Astrocyte of the cerebellum (primary cell): ENCODE measurements at regions not wholly inside any gene's neighbourhood (a gene's known extent, or its start where the extent isn't known, plus 50 kb on each side); places are given as distances from the start of the nearest gene placed in this dataset.

Experiments used
- DNase-seq: peaks from one replicate; pipeline ENCODE4 v3.0.0-alpha.2; 2011; ENCODE audit warnings: low read depth
- H3K4me3 ChIP-seq: 2 replicates; pipeline ENCODE4 v1.5.1; 2011; ENCODE audit warnings: mild to moderate bottlenecking, low read depth, low read length, moderate library complexity
- in situ Hi-C: cut with HindIII; loops from 2 replicates; pipeline ENCODE4 v1.10.0; 2017; ENCODE audit warnings: low sequenced_read_pairs
- TF ChIP-seq, protein P1 (sequence below): IDR thresholded peaks from 2 replicates; pipeline ENCODE4 v1.5.1; 2012; ENCODE audit warnings: low read length, low read depth, moderate library complexity, mild to moderate bottlenecking; ENCODE audit errors: missing control alignments

DNA sequence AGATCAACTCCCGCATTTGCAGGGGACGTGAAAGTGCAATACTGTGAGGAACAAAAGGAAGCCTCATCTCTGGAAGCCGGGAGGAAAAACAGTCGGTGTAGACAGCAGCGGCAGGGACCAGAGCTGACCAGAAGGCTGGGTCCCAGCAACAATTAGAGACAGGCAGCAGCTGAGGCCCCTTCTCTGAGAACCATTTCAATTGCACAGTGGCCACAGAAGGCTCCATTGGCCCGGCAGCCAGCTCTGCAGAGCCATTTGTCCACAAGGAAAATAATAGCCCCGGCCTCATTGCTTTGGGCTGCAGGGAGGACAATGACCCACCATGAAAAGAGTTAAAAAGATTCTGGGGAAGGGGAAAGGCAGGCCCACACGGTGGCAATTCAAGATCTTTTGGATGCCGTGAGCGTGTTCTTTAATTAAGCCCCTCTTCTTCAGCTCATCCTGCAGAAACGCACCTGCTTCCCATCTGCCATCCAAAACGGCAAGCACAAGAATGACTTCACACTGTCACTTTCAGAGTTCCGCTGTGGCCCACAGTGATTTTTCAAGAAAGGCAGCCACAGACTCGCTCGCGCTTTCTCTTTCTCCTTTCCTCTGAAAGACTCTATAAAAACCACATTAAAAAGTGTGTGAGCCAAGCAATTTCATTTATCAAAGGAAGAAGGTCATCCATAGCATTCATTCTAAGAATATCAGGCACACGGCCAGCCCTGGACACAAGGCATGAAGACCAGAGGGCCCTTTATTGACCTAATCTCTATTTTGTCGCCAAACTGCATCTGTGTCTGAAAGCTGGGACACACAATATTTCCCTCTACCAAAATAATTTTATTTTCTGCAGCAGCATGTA is 293.6 kb downstream of the SOX11 start:
- in situ Hi-C loops, result no loop called here
- TF ChIP-seq, protein P1, sequence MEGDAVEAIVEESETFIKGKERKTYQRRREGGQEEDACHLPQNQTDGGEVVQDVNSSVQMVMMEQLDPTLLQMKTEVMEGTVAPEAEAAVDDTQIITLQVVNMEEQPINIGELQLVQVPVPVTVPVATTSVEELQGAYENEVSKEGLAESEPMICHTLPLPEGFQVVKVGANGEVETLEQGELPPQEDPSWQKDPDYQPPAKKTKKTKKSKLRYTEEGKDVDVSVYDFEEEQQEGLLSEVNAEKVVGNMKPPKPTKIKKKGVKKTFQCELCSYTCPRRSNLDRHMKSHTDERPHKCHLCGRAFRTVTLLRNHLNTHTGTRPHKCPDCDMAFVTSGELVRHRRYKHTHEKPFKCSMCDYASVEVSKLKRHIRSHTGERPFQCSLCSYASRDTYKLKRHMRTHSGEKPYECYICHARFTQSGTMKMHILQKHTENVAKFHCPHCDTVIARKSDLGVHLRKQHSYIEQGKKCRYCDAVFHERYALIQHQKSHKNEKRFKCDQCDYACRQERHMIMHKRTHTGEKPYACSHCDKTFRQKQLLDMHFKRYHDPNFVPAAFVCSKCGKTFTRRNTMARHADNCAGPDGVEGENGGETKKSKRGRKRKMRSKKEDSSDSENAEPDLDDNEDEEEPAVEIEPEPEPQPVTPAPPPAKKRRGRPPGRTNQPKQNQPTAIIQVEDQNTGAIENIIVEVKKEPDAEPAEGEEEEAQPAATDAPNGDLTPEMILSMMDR, result no peak
- no peak for DNase-seq
- no peak overlapping the region for H3K4me3 ChIP-seq

DNA sequence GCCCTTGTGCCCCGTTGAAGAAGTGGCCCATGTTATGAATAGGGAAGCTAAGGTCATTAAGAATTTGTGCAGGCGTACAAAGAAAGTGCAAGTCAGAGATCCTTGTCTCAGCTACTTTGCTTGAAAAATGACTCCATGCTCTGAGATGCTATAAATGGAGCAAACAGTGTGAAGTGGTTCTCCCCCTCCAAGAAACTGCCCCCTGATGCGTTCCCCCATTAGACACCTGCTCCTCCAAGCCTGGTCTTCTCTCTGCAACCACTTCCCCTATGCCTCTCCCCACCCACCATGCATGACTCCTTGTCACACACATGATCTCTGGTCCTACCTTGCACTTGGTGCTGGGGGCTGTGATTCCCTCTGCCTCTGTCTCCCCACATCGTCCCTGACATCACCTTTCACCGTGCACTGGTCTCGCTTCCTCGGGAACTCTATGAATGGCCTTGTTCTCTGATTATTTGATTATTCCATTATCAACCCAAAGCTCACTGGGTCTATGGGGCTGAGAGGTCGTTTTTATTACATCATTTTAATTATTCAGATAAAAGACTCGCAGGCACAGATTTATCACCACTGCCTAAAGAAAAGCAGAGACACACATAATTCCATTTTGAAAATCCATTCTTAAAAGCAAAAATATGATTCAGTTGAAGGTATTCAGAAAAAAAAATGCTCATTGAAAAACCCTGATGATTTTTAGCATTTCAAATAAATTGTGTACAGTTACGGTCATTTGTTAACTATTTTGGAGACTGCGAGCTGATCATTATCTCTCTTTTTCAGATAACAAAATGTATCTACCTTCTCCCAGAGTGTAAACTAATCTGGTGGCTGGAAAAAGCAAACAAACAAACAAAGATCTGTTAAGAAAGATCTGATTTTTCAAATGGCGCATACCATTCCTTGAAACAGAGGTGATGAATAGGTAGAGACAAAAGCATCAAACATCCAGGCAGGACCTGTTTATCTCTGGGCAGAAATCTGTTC is 294.9 kb downstream of the SOX11 start:
- no peak overlapping the region for H3K4me3 ChIP-seq
- TF ChIP-seq, protein P1, result no peak
- DNase-seq, result no peak
- in situ Hi-C loops, result no loop called here

DNA sequence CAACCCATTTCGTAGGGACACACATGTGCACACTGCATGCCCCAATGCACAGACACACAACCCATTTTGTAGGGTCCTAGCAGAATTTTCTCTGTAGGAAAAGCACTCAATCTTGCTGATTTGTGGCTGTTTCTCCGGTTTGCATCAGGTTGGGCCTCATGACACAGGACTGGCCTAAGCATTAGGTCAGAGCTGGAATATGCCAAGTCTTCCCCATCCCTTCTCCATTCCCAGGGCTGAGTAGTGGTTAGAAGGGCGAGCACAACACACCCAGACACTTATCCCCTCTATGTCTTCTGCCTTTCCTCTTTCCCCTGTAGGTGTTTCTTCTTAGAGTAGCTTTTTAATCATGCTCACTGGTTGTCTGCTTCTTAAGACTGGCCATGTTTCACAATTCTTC is 295.9 kb downstream of the SOX11 start:
- H3K4me3 ChIP-seq, result no peak overlapping the region
- in situ Hi-C loops, result no loop called here
- no peak for DNase-seq
- TF ChIP-seq, protein P1, result no peak

DNA sequence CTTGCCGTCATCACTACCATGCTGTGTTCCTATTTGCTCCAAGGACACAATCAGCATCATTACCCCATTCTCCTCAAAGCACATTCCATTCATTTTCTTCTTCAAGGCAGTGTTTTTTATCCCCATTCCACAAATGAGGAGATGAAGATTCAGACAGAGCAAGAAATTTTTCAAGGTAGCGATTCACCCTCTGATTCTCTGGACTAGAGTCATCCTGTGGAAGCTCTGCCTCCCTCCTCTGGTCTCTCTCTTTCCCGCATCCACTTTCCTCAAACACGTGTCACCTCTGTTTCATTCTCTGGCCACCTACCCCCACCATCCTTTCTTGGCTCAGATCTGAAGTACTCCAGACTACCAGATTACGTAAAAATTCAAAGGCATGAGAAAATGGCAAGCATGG is 297.9 kb downstream of the SOX11 start:
- H3K4me3 ChIP-seq, result no peak overlapping the region
- in situ Hi-C loops, result no loop called here
- no peak for DNase-seq
- TF ChIP-seq, protein P1, result no peak

DNA sequence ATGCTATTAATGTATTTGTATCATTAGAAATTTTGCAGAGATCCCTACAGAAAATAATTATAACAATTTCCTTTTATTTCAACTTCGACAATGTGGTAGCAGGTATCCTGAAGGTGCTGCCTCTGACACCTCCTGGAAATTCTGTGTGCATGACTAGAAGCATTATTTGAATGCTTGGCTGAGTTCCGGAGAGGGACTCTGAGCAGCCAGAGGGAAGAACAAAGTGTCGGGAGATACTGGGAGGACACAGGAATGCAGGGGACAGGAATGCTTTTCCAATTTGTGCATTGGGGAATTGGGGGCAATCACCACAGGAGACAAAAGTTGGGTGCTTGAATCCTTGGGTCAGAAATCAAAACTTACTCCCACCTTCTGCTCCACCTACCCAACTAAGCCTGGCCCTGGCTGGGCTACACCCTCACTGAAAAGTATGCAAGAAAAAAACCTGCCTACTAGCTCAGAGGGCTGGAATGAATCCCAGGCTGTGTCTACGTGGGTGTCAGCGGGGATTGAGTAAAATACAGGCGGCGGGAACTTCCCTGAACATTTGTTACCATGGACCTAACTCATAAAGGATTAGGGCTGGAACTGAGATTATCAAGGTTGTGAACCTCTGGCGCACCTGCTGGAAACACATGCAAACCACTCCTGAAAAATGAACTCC is 299.3 kb downstream of the SOX11 start:
- no peak for DNase-seq
- in situ Hi-C loops, result no loop called here
- TF ChIP-seq, protein P1, result no peak
- H3K4me3 ChIP-seq, result no peak overlapping the region

DNA sequence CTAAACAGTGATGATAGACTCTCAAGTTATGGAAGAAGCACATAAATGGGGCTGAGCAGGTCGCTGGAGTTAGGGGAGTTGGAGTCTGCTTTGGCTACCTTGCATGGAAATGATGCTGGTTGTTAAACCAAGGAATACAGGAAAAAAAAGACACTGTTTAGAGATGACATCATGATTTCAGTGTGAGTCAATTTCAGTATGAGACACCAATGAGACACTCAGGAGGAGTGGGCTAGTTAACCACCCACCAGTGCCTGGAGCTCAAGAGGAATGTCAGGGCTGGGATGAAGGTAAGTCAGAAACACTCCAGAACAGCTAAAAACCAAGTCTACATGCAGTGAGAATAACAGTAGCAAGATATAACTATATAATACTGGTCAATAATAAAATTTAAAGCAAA is 303.6 kb downstream of the SOX11 start:
- no peak for DNase-seq
- in situ Hi-C loops, result no loop called here
- no peak overlapping the region for H3K4me3 ChIP-seq
- TF ChIP-seq, protein P1, result no peak
